K562 (cell line): ENCODE measurements at regions not wholly inside any gene's neighbourhood (a gene's known extent, or its start where the extent isn't known, plus 50 kb on each side); places are given as distances from the start of the nearest gene placed in this dataset.
"Not testable (repeated sequence)": the region's sequence is repeated elsewhere in the genome, so short reads cannot be mapped to it uniquely, and the experiment has no call there.

Source experiments
- ATAC-seq: fragments of 200-7000 bp; cut with Tn5 transposase; 3 replicates; pipeline ENCODE4 v1.9.1; 2020; ENCODE audit warnings: moderate library complexity
- BruUV-seq: library from RNA; stranded (reverse); fragments of 400-500 nt; replicated peaks from 2 replicates; lab custom pipeline; 2021; lab: Mats Ljungman, UMichigan
- CTCF ChIA-PET: fragments of 300-600 bp; formaldehyde crosslinking; extraction: SDS; loops from one replicate; lab custom pipeline; 2021; ENCODE audit warnings: low intra/inter-chr PET ratio; lab: Yijun Ruan, JAX
- POLR2A ChIA-PET: fragments of 300-600, 350-650 bp; sonication (Branson Sonifier 250); formaldehyde crosslinking; extraction: SDS; loops from one replicate; lab custom pipeline; 2021; ENCODE audit warnings: antibody characterized with exemption, inconsistent platforms; lab: Yijun Ruan, JAX
- DNase-seq, 4 experiments: peaks; one replicate each; pipeline versions ENCODE4 v3.0.0 to v3.0.0-alpha.2; 2011 to 2018; ENCODE audit warnings: low spot score in 3 of 4, mixed read lengths in 3 of 4; ENCODE audit errors: extremely low read depth in 1 of 4
- FAIRE-seq: peaks from 2 replicates; lab custom pipeline; 2011; peaks lifted over from hg19 to GRCh38; lab: Jason Lieb, UNC
- H2AFZ ChIP-seq: 2 replicates; pipeline ENCODE4 v1.6.0; 2011; ENCODE audit warnings: low read depth, low read length, control low read depth, inconsistent platforms
- H3K27ac ChIP-seq: fragments of 200-600 bp; 3 replicates; pipeline ENCODE4 v1.8.0; 2011; ENCODE audit warnings: low read depth, mild to moderate bottlenecking, control low read depth, inconsistent platforms, low read length, moderate library complexity, mixed read lengths; ENCODE audit errors: extremely low read depth
- H3K27me3 ChIP-seq, 2 experiments: fragments of 300-600 bp in 1 of 2; 2 replicates in 1 of 2; 3 replicates in 1 of 2; pipeline versions ENCODE4 v1.6.0 to v1.8.0; 2011; ENCODE audit warnings: inconsistent platforms in 2 of 2, low read length in 2 of 2, mild to moderate bottlenecking in 1 of 2, mixed read lengths in 1 of 2, moderate library complexity in 1 of 2; ENCODE audit not compliant: control insufficient read depth in 2 of 2, insufficient read depth in 2 of 2
- H3K36me3 ChIP-seq: fragments of 300-600 bp; 3 replicates; pipeline ENCODE4 v1.8.0; 2011; ENCODE audit warnings: mild to moderate bottlenecking, low read length, inconsistent platforms; ENCODE audit not compliant: control insufficient read depth, insufficient read depth
- H3K4me1 ChIP-seq, 2 experiments: fragments of 200-600 bp in 1 of 2; replicated peaks in 1 of 2; 2 replicates in 1 of 2; 3 replicates in 1 of 2; pipeline versions ENCODE4 v1.5.1 to v1.8.0; 2011; ENCODE audit warnings: inconsistent platforms in 2 of 2, low read length in 2 of 2, mild to moderate bottlenecking in 1 of 2, mixed read lengths in 1 of 2, moderate library complexity in 1 of 2; ENCODE audit not compliant: control insufficient read depth in 2 of 2, insufficient read depth in 2 of 2
- H3K4me2 ChIP-seq: 2 replicates; pipeline ENCODE4 v1.6.1; 2011; ENCODE audit warnings: low read length, control low read depth, inconsistent platforms, mixed read lengths; ENCODE audit not compliant: insufficient read depth
- H3K4me3 ChIP-seq: fragments of 200-600 bp; sonication (generic), shearing (Covaris generic); 2 replicates; pipeline ENCODE4 v1.5.1; 2016; ENCODE audit warnings: control low read depth, inconsistent platforms
- H3K79me2 ChIP-seq: fragments of 200-600 bp; 3 replicates; pipeline ENCODE4 v1.8.0; 2011; ENCODE audit warnings: low read length, inconsistent platforms; ENCODE audit not compliant: control insufficient read depth, insufficient read depth
- H3K9ac ChIP-seq, 2 experiments: 2 replicates each; pipeline versions ENCODE4 v1.6.0 to v1.6.1; 2011; ENCODE audit warnings: low read depth in 2 of 2, low read length in 2 of 2, control low read depth in 1 of 2, inconsistent platforms in 1 of 2, mild to moderate bottlenecking in 1 of 2, mixed read lengths in 1 of 2; ENCODE audit not compliant: insufficient read depth in 1 of 2
- H3K9me1 ChIP-seq: one replicate; pipeline ENCODE4 v1.6.0; 2011; ENCODE audit warnings: inconsistent platforms, mild to moderate bottlenecking, low read length, moderate library complexity; ENCODE audit not compliant: control insufficient read depth, insufficient read depth
- H3K9me3 ChIP-seq: replicated peaks from 2 replicates; pipeline ENCODE4 v1.5.1; 2011; ENCODE audit warnings: low read depth, low read length, inconsistent platforms; ENCODE audit not compliant: control insufficient read depth, insufficient read depth
- H4K20me1 ChIP-seq: replicated peaks from 2 replicates; pipeline ENCODE4 v1.6.1; 2011; ENCODE audit warnings: low read length, inconsistent platforms, mixed read lengths; ENCODE audit not compliant: control insufficient read depth, insufficient read depth
- ASH1L ChIP-seq: fragments of 450-650 bp; IDR thresholded peaks from 2 replicates; pipeline ENCODE4 v1.6.1; 2018; ENCODE audit warnings: borderline replicate concordance, mild to moderate bottlenecking, low read depth; ENCODE audit not compliant: partially characterized antibody
- EZH2 ChIP-seq: IDR thresholded peaks from 2 replicates; pipeline ENCODE4 v1.6.1; 2012; ENCODE audit warnings: low read depth, mild to moderate bottlenecking, inconsistent platforms, low read length, borderline replicate concordance
- FOXK1 ChIP-seq: sonication (generic); formaldehyde crosslinking; IDR thresholded peaks from 2 replicates; pipeline ENCODE4 v1.8.0; 2022; ENCODE audit warnings: missing genetic modification reagents, mild to moderate bottlenecking, borderline replicate concordance
- GABPA ChIP-seq: fragments of 200-800 bp; sonication (Bioruptor generic); conservative IDR thresholded peaks from 2 replicates; pipeline ENCODE4 v1.6.1; 2016; ENCODE audit warnings: low read depth, missing genetic modification characterization, missing compliant biosample characterization
- MCM7 ChIP-seq, 2 experiments: fragments of 450-650 bp; IDR thresholded peaks; 2 replicates each; pipeline ENCODE4 v1.6.1; 2016 to 2018
- MTF1 ChIP-seq: fragments of 250-450 bp; sonication (Bioruptor Pico); IDR thresholded peaks from 2 replicates; pipeline ENCODE4 v1.9.0; 2021; ENCODE audit warnings: moderate library complexity, mild to moderate bottlenecking, inconsistent platforms, borderline replicate concordance
- SLC30A9 ChIP-seq: fragments of 250-450 bp; sonication (Bioruptor Pico); IDR thresholded peaks from 2 replicates; pipeline ENCODE4 v1.8.0; 2022; ENCODE audit warnings: mild to moderate bottlenecking, moderate library complexity
- SP2 ChIP-seq: IDR thresholded peaks from 2 replicates; pipeline ENCODE4 v1.6.1; 2011; ENCODE audit warnings: mild to moderate bottlenecking, low read depth, low read length, moderate library complexity; ENCODE audit not compliant: poor library complexity, severe bottlenecking; ENCODE audit errors: extremely low read depth
- SRF ChIP-seq, 2 experiments: fragments of 250-450, 450-650 bp in 1 of 2; sonication (Bioruptor Pico) in 1 of 2; sonication (generic) in 1 of 2; formaldehyde crosslinking; IDR thresholded peaks; 2 replicates each; pipeline versions ENCODE4 v1.5.0 to v1.5.1; 2020 to 2022; ENCODE audit warnings: mild to moderate bottlenecking in 1 of 2, missing genetic modification reagents in 1 of 2
- TARDBP ChIP-seq: fragments of 450-650 bp; IDR thresholded peaks from 2 replicates; pipeline ENCODE4 v1.6.1; 2016
- WGBS: fragments of 100-300 bp; shearing (Covaris generic); methylation state at CpG from one replicate; pipeline ENCODE4 v1.1.6; 2016; ENCODE audit warnings: low coverage, mixed read lengths; ENCODE audit not compliant: insufficient coverage; ENCODE audit errors: missing lambda C conversion rate; 5-methylcytosine and 5-hydroxymethylcytosine counted together
- in situ Hi-C: fragments of 300-500 bp; cut with MboI; formaldehyde crosslinking; loops from 4 replicates; pipeline ENCODE4 v1.15.0; 2018; ENCODE audit warnings: inconsistent platforms, mixed read lengths
- intact Hi-C: fragments of 100-400 bp; cut with micrococcal nuclease; formaldehyde crosslinking; loops from 2 replicates; pipeline ENCODE4 v1.14.2; 2022
- TF ChIP-seq, protein P1 (sequence below): fragments of 200-800 bp; sonication (Bioruptor generic); IDR thresholded peaks from 2 replicates; pipeline ENCODE4 v1.6.1; 2016; ENCODE audit warnings: missing genetic modification characterization, missing compliant biosample characterization

DNA sequence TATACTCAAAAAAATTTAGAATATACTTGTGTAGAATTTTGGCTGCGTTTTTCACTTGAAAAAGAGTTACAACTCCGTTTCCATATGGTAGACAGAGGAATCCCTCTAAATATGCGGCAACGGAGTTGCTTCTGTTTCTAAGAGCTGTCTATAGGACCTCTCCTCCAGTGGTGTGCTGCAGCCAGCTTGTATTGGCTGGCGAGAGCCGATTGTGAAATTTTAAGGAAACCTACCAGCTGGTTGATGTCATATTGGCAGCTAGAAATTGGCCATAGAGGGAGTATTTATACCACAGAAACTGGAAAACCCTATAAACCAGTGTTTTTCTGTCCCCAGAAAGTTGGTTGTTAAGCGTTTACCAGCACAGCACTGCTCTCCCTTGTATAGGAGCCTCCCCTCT is 655.8 kb upstream of the EEF2KMT start (continued):
- TF ChIP-seq, protein P1, sequence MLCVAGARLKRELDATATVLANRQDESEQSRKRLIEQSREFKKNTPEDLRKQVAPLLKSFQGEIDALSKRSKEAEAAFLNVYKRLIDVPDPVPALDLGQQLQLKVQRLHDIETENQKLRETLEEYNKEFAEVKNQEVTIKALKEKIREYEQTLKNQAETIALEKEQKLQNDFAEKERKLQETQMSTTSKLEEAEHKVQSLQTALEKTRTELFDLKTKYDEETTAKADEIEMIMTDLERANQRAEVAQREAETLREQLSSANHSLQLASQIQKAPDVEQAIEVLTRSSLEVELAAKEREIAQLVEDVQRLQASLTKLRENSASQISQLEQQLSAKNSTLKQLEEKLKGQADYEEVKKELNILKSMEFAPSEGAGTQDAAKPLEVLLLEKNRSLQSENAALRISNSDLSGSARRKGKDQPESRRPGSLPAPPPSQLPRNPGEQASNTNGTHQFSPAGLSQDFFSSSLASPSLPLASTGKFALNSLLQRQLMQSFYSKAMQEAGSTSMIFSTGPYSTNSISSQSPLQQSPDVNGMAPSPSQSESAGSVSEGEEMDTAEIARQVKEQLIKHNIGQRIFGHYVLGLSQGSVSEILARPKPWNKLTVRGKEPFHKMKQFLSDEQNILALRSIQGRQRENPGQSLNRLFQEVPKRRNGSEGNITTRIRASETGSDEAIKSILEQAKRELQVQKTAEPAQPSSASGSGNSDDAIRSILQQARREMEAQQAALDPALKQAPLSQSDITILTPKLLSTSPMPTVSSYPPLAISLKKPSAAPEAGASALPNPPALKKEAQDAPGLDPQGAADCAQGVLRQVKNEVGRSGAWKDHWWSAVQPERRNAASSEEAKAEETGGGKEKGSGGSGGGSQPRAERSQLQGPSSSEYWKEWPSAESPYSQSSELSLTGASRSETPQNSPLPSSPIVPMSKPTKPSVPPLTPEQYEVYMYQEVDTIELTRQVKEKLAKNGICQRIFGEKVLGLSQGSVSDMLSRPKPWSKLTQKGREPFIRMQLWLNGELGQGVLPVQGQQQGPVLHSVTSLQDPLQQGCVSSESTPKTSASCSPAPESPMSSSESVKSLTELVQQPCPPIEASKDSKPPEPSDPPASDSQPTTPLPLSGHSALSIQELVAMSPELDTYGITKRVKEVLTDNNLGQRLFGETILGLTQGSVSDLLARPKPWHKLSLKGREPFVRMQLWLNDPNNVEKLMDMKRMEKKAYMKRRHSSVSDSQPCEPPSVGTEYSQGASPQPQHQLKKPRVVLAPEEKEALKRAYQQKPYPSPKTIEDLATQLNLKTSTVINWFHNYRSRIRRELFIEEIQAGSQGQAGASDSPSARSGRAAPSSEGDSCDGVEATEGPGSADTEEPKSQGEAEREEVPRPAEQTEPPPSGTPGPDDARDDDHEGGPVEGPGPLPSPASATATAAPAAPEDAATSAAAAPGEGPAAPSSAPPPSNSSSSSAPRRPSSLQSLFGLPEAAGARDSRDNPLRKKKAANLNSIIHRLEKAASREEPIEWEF (CRISPR knock-in tag): no peak
- TF ChIP-seq EZH2: no peak
- no peak for TF ChIP-seq ASH1L
- no peak for TF ChIP-seq SRF (CRISPR knock-in tag; IDR thresholded peaks at IDR 0.05)
- no peak for TF ChIP-seq SLC30A9 (CRISPR knock-in tag)

DNA sequence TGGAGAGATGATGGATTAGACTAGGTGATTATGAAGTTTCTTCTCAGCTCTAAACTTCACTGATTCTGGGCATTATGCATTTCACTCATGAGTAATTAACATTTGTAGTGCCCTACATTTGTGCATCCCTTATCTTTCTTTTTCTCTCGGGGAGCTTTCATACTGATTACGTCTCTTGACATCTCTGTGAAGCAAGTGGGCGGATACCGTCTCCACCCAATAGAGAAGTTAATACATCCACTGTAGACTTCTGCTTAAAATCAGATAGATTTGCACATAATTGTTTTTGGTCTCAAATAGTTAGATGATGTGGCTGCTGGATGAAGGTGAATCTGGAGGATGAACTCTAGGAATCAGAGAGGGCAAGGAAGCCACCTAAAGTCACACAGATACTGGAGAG is 653.6 kb upstream of the EEF2KMT start:
- Histone ChIP-seq H2AFZ (no peak overlapping the region), H3K79me2 (no peaks in the 10 kb centered on the region), H3K9me3 (no peaks in the 10 kb centered on the region), H4K20me1 (no peaks in the 10 kb centered on the region), H3K27ac (no peak overlapping the region), H3K9ac (no peak overlapping the region), H3K4me3 (no peak overlapping the region), H3K4me2 (no peak overlapping the region), H3K27me3 (no peaks in the 10 kb centered on the region; a peak in 2 of 5 replicates), H3K36me3 (no peaks in the 10 kb centered on the region), H3K9me1 (no peaks in the 10 kb centered on the region), H3K4me1 (no peaks in the 10 kb centered on the region)
- in situ Hi-C loops (no loop called here), intact Hi-C loops (no loop called here)
- no TSS peak for BruUV-seq
- CTCF ChIA-PET: no interaction called here
- WGBS: 0% methylated on average over 4 of the region's 4 CpGs
- no peak for FAIRE-seq
- TF ChIP-seq MTF1 (CRISPR knock-in tag) (no peak), GABPA (tag) (no peak), SRF (CRISPR knock-in tag; IDR thresholded peaks at IDR 0.05) (no peak), MCM7 (IDR thresholded peaks at IDR 0.05) (no peak), SP2 (no peak), TARDBP (no peak), FOXK1 (no peak)
- DNase-seq: no peak
- ATAC-seq: no peak
- POLR2A ChIA-PET: no interaction called here

DNA sequence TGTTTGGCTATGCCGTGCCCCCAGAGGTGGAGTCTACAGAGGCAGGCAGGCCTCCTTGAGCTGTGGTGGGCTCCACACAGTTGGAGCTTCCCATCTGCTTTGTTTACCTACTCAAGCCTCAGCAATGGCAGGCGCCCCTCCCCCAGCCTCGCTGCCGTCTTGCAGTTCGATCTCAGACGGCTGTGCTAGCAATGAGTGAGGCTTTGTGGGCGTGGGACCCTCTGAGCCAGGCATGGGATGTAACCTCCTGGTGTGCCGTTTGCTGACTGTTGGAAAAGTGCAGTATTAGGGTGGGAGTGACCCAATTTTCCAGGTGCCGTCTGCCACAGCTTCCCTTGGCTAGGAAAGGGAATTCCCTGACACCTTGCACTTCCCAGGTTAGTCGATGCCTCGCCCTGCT is 652.8 kb upstream of the EEF2KMT start:
- H3K9me3 ChIP-seq, H3K36me3 ChIP-seq, H3K79me2 ChIP-seq, ATAC-seq, DNase-seq, H3K4me1 ChIP-seq, H4K20me1 ChIP-seq, CTCF ChIA-PET, POLR2A ChIA-PET, H3K4me3 ChIP-seq, H3K9me1 ChIP-seq, H3K9ac ChIP-seq, H3K4me2 ChIP-seq, H3K27ac ChIP-seq, H3K27me3 ChIP-seq, BruUV-seq, in situ Hi-C loops, H2AFZ ChIP-seq, intact Hi-C loops, FAIRE-seq: not testable (repeated sequence)
- WGBS: 0% methylated on average over 9 of the region's 11 CpGs
